IMR-90 (cell line): ENCODE measurements at regions not wholly inside any gene's neighbourhood (a gene's known extent, or its start where the extent isn't known, plus 50 kb on each side); places are given as distances from the start of the nearest gene placed in this dataset.

ENCODE experiments used
- ATAC-seq: fragments of 200-7000 bp; cut with Tn5 transposase; 2 replicates; pipeline ENCODE4 v1.9.1; 2020; ENCODE audit warnings: low read depth, mild to moderate bottlenecking, moderate library complexity
- BruUV-seq: library from RNA; stranded (reverse); fragments of 400-500 nt; replicated peaks from 2 replicates; lab custom pipeline; 2021; lab: Mats Ljungman, UMichigan
- CTCF ChIA-PET: fragments of 300-600 bp; formaldehyde crosslinking; extraction: SDS; loops from one replicate; lab custom pipeline; 2021; ENCODE audit warnings: antibody characterized with exemption; lab: Yijun Ruan, JAX
- POLR2A ChIA-PET: fragments of 300-600 bp; sonication (Branson Sonifier 250); formaldehyde crosslinking; loops from one replicate; lab custom pipeline; 2022; ENCODE audit warnings: antibody characterized with exemption; ENCODE audit not compliant: unreplicated experiment; lab: Charles Lee
- DNase-seq: peaks from one replicate; pipeline ENCODE4 v3.0.0; 2013
- H2AFZ ChIP-seq: replicated peaks from 2 replicates; pipeline ENCODE3; 2013; ENCODE audit warnings: low read length, mild to moderate bottlenecking; ENCODE audit not compliant: poor library complexity
- H2AK5ac ChIP-seq: 2 replicates; pipeline ENCODE4 v1.6.1; 2013; ENCODE audit warnings: low read depth, low read length, inconsistent platforms
- H2AK9ac ChIP-seq: replicated peaks from 2 replicates; pipeline ENCODE3; 2013; ENCODE audit warnings: mild to moderate bottlenecking, low read depth, low read length, moderate library complexity; ENCODE audit not compliant: poor library complexity
- H2BK120ac ChIP-seq: 2 replicates; pipeline ENCODE4 v1.6.1; 2013; ENCODE audit warnings: low read depth, low read length, inconsistent platforms
- H2BK15ac ChIP-seq: 3 replicates; pipeline ENCODE4 v1.6.1; 2013; ENCODE audit warnings: low read depth, low read length, inconsistent platforms
- H2BK20ac ChIP-seq: 2 replicates; pipeline ENCODE4 v1.6.1; 2013; ENCODE audit warnings: low read depth, mild to moderate bottlenecking, inconsistent platforms, low read length, moderate library complexity
- H2BK5ac ChIP-seq: 2 replicates; pipeline ENCODE4 v1.6.1; 2013; ENCODE audit warnings: mild to moderate bottlenecking, low read depth, low read length, inconsistent platforms; ENCODE audit not compliant: poor library complexity, severe bottlenecking
- H3K14ac ChIP-seq: replicated peaks from 2 replicates; pipeline ENCODE4 v1.6.1; 2013; ENCODE audit warnings: low read depth, low read length, inconsistent platforms
- H3K18ac ChIP-seq: 2 replicates; pipeline ENCODE4 v1.6.1; 2013; ENCODE audit warnings: low read depth, low read length, control low read depth
- H3K23ac ChIP-seq: 2 replicates; pipeline ENCODE4 v1.6.1; 2013; ENCODE audit warnings: low read depth, low read length, inconsistent platforms
- H3K27ac ChIP-seq: 2 replicates; pipeline ENCODE4 v1.5.1; 2013; ENCODE audit warnings: mild to moderate bottlenecking, control low read depth, low read length; ENCODE audit not compliant: insufficient read depth
- H3K27me3 ChIP-seq: 2 replicates; pipeline ENCODE4 v1.6.1; 2013; ENCODE audit warnings: low read length; ENCODE audit not compliant: control insufficient read depth, insufficient read depth
- H3K36me3 ChIP-seq: 2 replicates; pipeline ENCODE4 v1.6.1; 2013; ENCODE audit warnings: low read length, mixed read lengths; ENCODE audit not compliant: control insufficient read depth, insufficient read depth
- H3K4ac ChIP-seq: 2 replicates; pipeline ENCODE4 v1.6.1; 2013; ENCODE audit warnings: low read depth, low read length, inconsistent platforms
- H3K4me1 ChIP-seq: 2 replicates; pipeline ENCODE4 v1.6.1; 2013; ENCODE audit warnings: low read length, mixed read lengths; ENCODE audit not compliant: control insufficient read depth, insufficient read depth
- H3K4me2 ChIP-seq: 2 replicates; pipeline ENCODE4 v1.6.1; 2013; ENCODE audit warnings: low read depth, mild to moderate bottlenecking, control low read depth, low read length, moderate library complexity
- H3K4me3 ChIP-seq: 2 replicates; pipeline ENCODE4 v1.5.1; 2013; ENCODE audit warnings: low read depth, mild to moderate bottlenecking, control low read depth, low read length, moderate library complexity; ENCODE audit not compliant: insufficient read depth
- H3K56ac ChIP-seq: 2 replicates; pipeline ENCODE4 v1.6.1; 2013; ENCODE audit warnings: low read length, inconsistent platforms; ENCODE audit not compliant: insufficient read depth; ENCODE audit errors: extremely low read depth
- H3K79me1 ChIP-seq, 2 experiments: 2 replicates each; pipeline ENCODE4 v1.6.1; 2013; ENCODE audit warnings: low read length in 2 of 2, inconsistent platforms in 1 of 2, low read depth in 1 of 2
- H3K9ac ChIP-seq: 2 replicates; pipeline ENCODE4 v1.6.1; 2013; ENCODE audit warnings: low read depth, low read length, control low read depth
- H3K9me1 ChIP-seq: 2 replicates; pipeline ENCODE4 v1.6.1; 2013; ENCODE audit warnings: low read length, inconsistent platforms; ENCODE audit not compliant: insufficient read depth
- H3K9me3 ChIP-seq: 2 replicates; pipeline ENCODE4 v1.6.1; 2013; ENCODE audit warnings: low read length; ENCODE audit not compliant: control insufficient read depth, insufficient read depth
- H4K20me1 ChIP-seq: 2 replicates; pipeline ENCODE4 v1.6.1; 2013; ENCODE audit warnings: low read length, inconsistent platforms; ENCODE audit not compliant: insufficient read depth
- H4K5ac ChIP-seq: 2 replicates; pipeline ENCODE4 v1.6.1; 2013; ENCODE audit warnings: mild to moderate bottlenecking, low read depth, low read length, control low read depth
- H4K8ac ChIP-seq, 2 experiments: 2 replicates each; pipeline ENCODE4 v1.6.1; 2013; ENCODE audit warnings: low read depth in 2 of 2, low read length in 2 of 2, control low read depth in 1 of 2, inconsistent platforms in 1 of 2
- H4K91ac ChIP-seq: 2 replicates; pipeline ENCODE4 v1.6.1; 2013; ENCODE audit warnings: low read depth, low read length, inconsistent platforms; ENCODE audit not compliant: insufficient read depth
- MAFK ChIP-seq: IDR thresholded peaks from 2 replicates; pipeline ENCODE4 v1.6.1; 2012; ENCODE audit warnings: low read depth, low read length, improper control_type of control experiment
- MXI1 ChIP-seq: IDR thresholded peaks from 2 replicates; pipeline ENCODE4 v1.6.1; 2012; ENCODE audit warnings: low read depth, mild to moderate bottlenecking, low read length, moderate library complexity, borderline replicate concordance
- NFE2L2 ChIP-seq: fragments of 150-350 bp; IDR thresholded peaks from 2 replicates; pipeline ENCODE4 v1.6.1; 2016; ENCODE audit warnings: low read depth, mild to moderate bottlenecking, low read length
- POLR2A ChIP-seq: IDR thresholded peaks from 2 replicates; pipeline ENCODE4 v1.6.1; 2012; ENCODE audit warnings: mild to moderate bottlenecking, low read depth, low read length
- RAD21 ChIP-seq: IDR thresholded peaks from 2 replicates; pipeline ENCODE4 v1.6.1; 2012; ENCODE audit warnings: low read length, improper control_type of control experiment
- SMC3 ChIP-seq: fragments of 150-350 bp; IDR thresholded peaks from 2 replicates; pipeline ENCODE4 v1.6.1; 2016; ENCODE audit warnings: low read depth, mild to moderate bottlenecking, antibody characterized with exemption, low read length, moderate library complexity
- dilution Hi-C: fragments of 300-500 bp; cut with HindIII; formaldehyde crosslinking; loops from one replicate; pipeline ENCODE4 v1.14.3; 2018; ENCODE audit warnings: low sequenced_read_pairs; ENCODE audit not compliant: unreplicated experiment
- in situ Hi-C: fragments of 300-500 bp; cut with MboI; formaldehyde crosslinking; loops from 3 replicates; pipeline ENCODE4 v1.14.3; 2019; ENCODE audit warnings: low sequenced_read_pairs, inconsistent platforms, mixed read lengths
- intact Hi-C: fragments of 100-400 bp; cut with micrococcal nuclease; formaldehyde crosslinking; loops from 2 replicates; pipeline ENCODE4 v1.10.0; 2022
- TF ChIP-seq, protein P1 (sequence below): conservative IDR thresholded peaks from 2 replicates; pipeline ENCODE4 v1.5.1; 2012; ENCODE audit warnings: mild to moderate bottlenecking, low read depth, low read length, improper control_type of control experiment
- TF ChIP-seq, protein P2 (sequence below): fragments of 150-350 bp; IDR thresholded peaks from 2 replicates; pipeline ENCODE4 v1.6.1; 2016; ENCODE audit warnings: low read depth, mild to moderate bottlenecking, low read length, moderate library complexity, borderline replicate concordance

DNA sequence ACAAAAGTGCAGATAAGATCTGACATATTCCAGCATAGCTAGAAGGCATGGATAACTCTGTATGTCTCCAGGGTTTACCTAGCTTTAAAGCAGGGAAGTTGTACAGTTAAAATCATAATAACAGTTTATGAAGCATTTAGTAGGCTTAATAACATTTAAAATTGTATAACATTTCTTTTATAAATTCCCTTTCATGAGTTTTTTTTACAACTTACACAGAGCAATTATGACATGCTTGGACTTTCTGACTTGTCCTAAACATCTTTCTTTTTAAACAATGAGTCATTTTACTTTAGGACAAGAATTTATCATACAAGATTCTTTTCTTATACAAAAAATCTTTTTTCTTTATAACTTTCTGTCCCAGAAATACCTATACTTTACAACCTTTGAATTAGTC, 408.5 kb upstream of the NEGR1 start:
- H3K4me3 ChIP-seq, result no peak overlapping the region
- H3K14ac ChIP-seq, result no peak overlapping the region
- H2AK5ac ChIP-seq, result no peak overlapping the region
- DNase-seq, result no peak
- H2BK120ac ChIP-seq, result no peak overlapping the region
- no TSS peak for BruUV-seq
- ChIA-PET POLR2A (no interaction called here), CTCF (no interaction called here)
- H3K9me1 ChIP-seq, result no peaks in the 10 kb centered on the region
- no peak overlapping the region for H4K5ac ChIP-seq
- H4K20me1 ChIP-seq, result no peaks in the 10 kb centered on the region
- ATAC-seq, result no peak
- H4K91ac ChIP-seq, result no peak overlapping the region
- H3K23ac ChIP-seq, result no peak overlapping the region
- no peaks in the 10 kb centered on the region for H3K27me3 ChIP-seq
- dilution Hi-C loops (no loop called here), in situ Hi-C loops (no loop called here), intact Hi-C loops (no loop called here)
- H3K4ac ChIP-seq, result no peak overlapping the region
- no peak overlapping the region for H2AK9ac ChIP-seq
- no peak overlapping the region for H3K27ac ChIP-seq
- H4K8ac ChIP-seq, result no peak overlapping the region
- no peak overlapping the region for H3K9ac ChIP-seq
- H3K4me1 ChIP-seq, result no peaks in the 10 kb centered on the region
- no peak overlapping the region for H3K18ac ChIP-seq
- no peaks in the 10 kb centered on the region for H3K36me3 ChIP-seq
- no peak overlapping the region for H3K56ac ChIP-seq
- no peaks in the 10 kb centered on the region for H3K79me1 ChIP-seq
- no peak overlapping the region for H2AFZ ChIP-seq
- H2BK15ac ChIP-seq, result no peak overlapping the region
- TF ChIP-seq NFE2L2 (no peak), MAFK (no peak), RAD21 (no peak), SMC3 (no peak), MXI1 (no peak), POLR2A (no peak)
- TF ChIP-seq, protein P1, sequence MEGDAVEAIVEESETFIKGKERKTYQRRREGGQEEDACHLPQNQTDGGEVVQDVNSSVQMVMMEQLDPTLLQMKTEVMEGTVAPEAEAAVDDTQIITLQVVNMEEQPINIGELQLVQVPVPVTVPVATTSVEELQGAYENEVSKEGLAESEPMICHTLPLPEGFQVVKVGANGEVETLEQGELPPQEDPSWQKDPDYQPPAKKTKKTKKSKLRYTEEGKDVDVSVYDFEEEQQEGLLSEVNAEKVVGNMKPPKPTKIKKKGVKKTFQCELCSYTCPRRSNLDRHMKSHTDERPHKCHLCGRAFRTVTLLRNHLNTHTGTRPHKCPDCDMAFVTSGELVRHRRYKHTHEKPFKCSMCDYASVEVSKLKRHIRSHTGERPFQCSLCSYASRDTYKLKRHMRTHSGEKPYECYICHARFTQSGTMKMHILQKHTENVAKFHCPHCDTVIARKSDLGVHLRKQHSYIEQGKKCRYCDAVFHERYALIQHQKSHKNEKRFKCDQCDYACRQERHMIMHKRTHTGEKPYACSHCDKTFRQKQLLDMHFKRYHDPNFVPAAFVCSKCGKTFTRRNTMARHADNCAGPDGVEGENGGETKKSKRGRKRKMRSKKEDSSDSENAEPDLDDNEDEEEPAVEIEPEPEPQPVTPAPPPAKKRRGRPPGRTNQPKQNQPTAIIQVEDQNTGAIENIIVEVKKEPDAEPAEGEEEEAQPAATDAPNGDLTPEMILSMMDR, result no peak
- TF ChIP-seq, protein P2, sequence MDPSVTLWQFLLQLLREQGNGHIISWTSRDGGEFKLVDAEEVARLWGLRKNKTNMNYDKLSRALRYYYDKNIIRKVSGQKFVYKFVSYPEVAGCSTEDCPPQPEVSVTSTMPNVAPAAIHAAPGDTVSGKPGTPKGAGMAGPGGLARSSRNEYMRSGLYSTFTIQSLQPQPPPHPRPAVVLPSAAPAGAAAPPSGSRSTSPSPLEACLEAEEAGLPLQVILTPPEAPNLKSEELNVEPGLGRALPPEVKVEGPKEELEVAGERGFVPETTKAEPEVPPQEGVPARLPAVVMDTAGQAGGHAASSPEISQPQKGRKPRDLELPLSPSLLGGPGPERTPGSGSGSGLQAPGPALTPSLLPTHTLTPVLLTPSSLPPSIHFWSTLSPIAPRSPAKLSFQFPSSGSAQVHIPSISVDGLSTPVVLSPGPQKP, result no peak
- peaks cover 11% of the 10 kb centered on the region for H3K9me3 ChIP-seq
- H3K4me2 ChIP-seq, result no peak overlapping the region
- H2BK5ac ChIP-seq, result no peak overlapping the region
- no peak overlapping the region for H2BK20ac ChIP-seq
